ENCODE measurements at regions not wholly inside any gene's neighbourhood (a gene's known extent, or its start where the extent isn't known, plus 50 kb on each side); places are given as distances from the start of the nearest gene placed in this dataset.
"Not testable (repeated sequence)": the region's sequence is repeated elsewhere in the genome, so short reads cannot be mapped to it uniquely, and the experiment has no call there.

DNA sequence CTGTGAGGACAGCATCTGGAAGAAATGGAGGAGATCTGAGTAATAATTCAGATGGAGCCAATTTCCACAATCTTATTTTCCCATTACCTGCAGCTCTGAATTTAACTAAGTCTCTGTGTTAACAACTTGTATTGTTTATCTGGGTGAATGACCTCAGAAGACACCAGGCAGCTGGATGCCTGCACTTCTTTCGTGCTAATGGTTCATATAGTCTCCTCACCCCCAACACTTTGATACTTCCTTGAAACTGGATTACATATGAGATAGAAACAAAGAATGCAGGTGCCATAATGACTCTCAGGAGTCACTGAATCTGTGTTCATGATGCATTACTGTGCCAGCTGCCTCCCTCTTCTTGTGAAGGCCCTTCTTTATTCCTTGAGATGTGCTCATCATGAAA, 125.6 kb upstream of the VPREB1 start:
- H3K4me3 Mint-ChIP-seq = no peak overlapping the region
- ATAC-seq (replicated peaks in 1 of 4) = no peak
- no peak overlapping the region for H3K27ac Mint-ChIP-seq
- Histone ChIP-seq H3K36me3 (ENCODE audit: control insufficient read depth in 2 of 2, extremely low read depth in 1 of 2, insufficient read depth in 1 of 2, low read length in 1 of 2) (no peaks in the 10 kb centered on the region), H3K27ac (ENCODE audit: low read length) (no peak overlapping the region), H3K27me3 (replicated peaks in 1 of 2; ENCODE audit: control insufficient read depth in 2 of 2, extremely low read depth in 1 of 2, insufficient read depth in 2 of 2, low read length in 1 of 2) (peaks cover 0 to 9% of the 10 kb centered on the region in 2 experiments), H3K4me3 (ENCODE audit: control insufficient read depth in 1 of 2, extremely low read depth in 1 of 2, low read length in 1 of 2) (no peak overlapping the region), H3K4me1 (ENCODE audit: control insufficient read depth in 1 of 2, extremely low read depth in 1 of 2, insufficient read depth in 2 of 2, low read length in 2 of 2) (no peaks in the 10 kb centered on the region), H3K9me3 (no peaks in the 10 kb centered on the region)
- DNase-seq = no peak
- POLR2A ChIA-PET = no interaction called here
- WGBS (ENCODE audit: insufficient coverage) = no CpG with 5 or more reads among the region's 1 CpG
- no peaks in the 10 kb centered on the region for H3K9me3 Mint-ChIP-seq
- CTCF ChIA-PET = interaction anchor here in 1 of 2 donors (0.9 kb wide), 1 partner anchor 15 kb away, joined by 3 read pairs; no protein-coding TSS in a partner anchor
- no peaks in the 10 kb centered on the region for H3K36me3 Mint-ChIP-seq
- peaks cover 29 to 38% of the 10 kb centered on the region in 2 donors for H3K27me3 Mint-ChIP-seq
- H3K4me1 Mint-ChIP-seq = peaks cover 0 to 3% (median 3%) of the 10 kb centered on the region in 3 donors

DNA sequence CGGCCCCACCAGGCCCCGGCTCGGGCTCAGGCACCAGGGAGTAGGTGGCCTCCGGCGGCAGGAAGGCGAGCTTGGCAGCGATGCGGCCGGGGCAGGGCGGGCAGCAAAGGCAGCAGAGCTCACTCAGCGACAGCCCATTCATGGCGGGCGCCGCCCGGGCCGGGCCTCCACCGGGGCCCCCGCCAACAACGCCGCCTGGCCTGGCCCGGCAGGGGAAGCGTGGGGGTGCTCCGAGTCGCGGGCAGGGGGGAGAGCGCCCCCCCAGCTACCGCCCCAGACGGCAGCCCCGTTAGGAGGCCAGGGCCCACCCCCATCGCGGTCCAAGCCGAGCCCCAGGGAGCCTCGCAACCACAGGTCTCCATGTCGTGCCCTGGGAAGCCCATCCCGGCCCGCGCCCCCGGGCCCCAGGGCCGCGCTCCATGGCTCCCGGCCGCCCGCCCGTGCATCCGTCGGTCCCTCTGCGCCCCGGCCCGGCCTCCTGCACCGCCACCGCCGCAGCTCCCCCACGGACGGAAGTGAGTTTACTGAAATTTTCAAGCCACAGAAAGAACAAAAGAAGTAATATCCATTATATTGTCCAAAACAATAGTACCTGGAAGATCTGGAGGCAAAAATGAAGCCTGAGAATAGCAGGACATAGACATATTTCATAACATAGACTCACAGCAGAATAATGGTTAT, 126.6 kb upstream of the VPREB1 start:
- 21% methylated on average over 25 of the region's 54 CpGs for WGBS (ENCODE audit: insufficient coverage)

DNA sequence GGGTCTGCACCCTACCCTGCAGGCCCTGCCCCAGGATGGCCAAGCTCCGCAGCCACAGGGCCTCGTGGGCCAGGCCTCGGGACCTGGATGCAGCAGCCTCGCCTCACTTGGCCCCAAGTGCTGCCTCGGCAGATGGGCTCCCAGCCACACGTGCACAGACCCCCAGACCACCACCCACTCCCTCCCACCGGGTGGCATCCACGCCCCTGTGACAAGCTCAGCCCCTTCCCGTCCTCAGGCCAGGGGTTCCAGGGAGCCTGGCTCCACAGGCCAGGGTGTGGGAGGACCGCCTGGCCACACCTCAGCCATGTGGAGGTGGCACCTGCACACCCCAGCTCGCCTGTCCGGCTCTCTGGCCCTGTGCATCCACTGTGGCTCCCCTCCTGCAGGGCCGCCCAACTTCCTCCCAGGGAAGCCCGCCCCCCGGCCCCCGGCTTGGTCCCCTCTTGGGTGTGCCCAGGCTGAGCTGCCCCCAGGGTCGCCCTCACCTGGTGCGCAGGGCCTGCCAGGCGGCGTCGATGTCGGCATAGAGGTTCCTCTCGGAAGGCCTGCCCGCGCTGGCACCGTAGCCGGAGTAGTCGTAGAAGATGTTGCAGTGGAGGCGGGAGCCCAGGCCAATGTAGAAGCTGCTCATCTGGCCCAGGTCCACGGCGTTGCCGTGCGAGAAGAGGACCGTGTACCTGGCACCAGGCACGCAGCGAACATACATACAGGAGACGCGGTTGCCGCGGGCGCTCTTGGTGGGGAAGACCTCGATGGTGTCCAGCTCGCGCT, 127.4 kb upstream of the VPREB1 start:
- DNase-seq; H3K27ac ChIP-seq (ENCODE audit: low read length); H3K9me3 Mint-ChIP-seq; H3K9me3 ChIP-seq; H3K36me3 ChIP-seq (ENCODE audit: control insufficient read depth in 2 of 2, extremely low read depth in 1 of 2, insufficient read depth in 1 of 2, low read length in 1 of 2); H3K4me3 ChIP-seq (ENCODE audit: control insufficient read depth in 1 of 2, extremely low read depth in 1 of 2, low read length in 1 of 2); POLR2A ChIA-PET; H3K4me1 ChIP-seq (ENCODE audit: control insufficient read depth in 1 of 2, extremely low read depth in 1 of 2, insufficient read depth in 2 of 2, low read length in 2 of 2); ATAC-seq (replicated peaks in 1 of 4); H3K4me1 Mint-ChIP-seq; H3K27me3 ChIP-seq (replicated peaks in 1 of 2; ENCODE audit: control insufficient read depth in 2 of 2, extremely low read depth in 1 of 2, insufficient read depth in 2 of 2, low read length in 1 of 2); CTCF ChIA-PET; H3K36me3 Mint-ChIP-seq: not testable (repeated sequence)
- 80% methylated on average over 12 of the region's 44 CpGs for WGBS (ENCODE audit: insufficient coverage)
- H3K4me3 Mint-ChIP-seq = peak overlapping the region; percentile 41 to 70 (median 65)
- H3K27ac Mint-ChIP-seq = peak overlapping the region in 1 of 2 donors; percentile 67
- H3K27me3 Mint-ChIP-seq = peaks cover 16 to 20% of the 10 kb centered on the region in 2 donors

More for the DNA sequence above, 126.6 kb upstream of the VPREB1 start:
- H3K4me1 ChIP-seq (ENCODE audit: control insufficient read depth in 1 of 2, extremely low read depth in 1 of 2, insufficient read depth in 2 of 2, low read length in 2 of 2); H3K4me1 Mint-ChIP-seq; H3K27me3 ChIP-seq (replicated peaks in 1 of 2; ENCODE audit: control insufficient read depth in 2 of 2, extremely low read depth in 1 of 2, insufficient read depth in 2 of 2, low read length in 1 of 2); CTCF ChIA-PET; ATAC-seq (replicated peaks in 1 of 4); POLR2A ChIA-PET; H3K9me3 ChIP-seq; H3K36me3 ChIP-seq (ENCODE audit: control insufficient read depth in 2 of 2, extremely low read depth in 1 of 2, insufficient read depth in 1 of 2, low read length in 1 of 2); H3K9me3 Mint-ChIP-seq; H3K27ac ChIP-seq (ENCODE audit: low read length); H3K4me3 ChIP-seq (ENCODE audit: control insufficient read depth in 1 of 2, extremely low read depth in 1 of 2, low read length in 1 of 2); H3K36me3 Mint-ChIP-seq: not testable (repeated sequence)
- DNase-seq = peak in 1 of 35 experiments; percentile 7
- Mint-ChIP-seq H3K4me3 (peak overlapping the region; percentile 37 to 67 (median 65)), H3K27me3 (peaks cover 21 to 28% of the 10 kb centered on the region in 2 donors), H3K27ac (peak overlapping the region in 1 of 2 donors; percentile 49)

DNA sequence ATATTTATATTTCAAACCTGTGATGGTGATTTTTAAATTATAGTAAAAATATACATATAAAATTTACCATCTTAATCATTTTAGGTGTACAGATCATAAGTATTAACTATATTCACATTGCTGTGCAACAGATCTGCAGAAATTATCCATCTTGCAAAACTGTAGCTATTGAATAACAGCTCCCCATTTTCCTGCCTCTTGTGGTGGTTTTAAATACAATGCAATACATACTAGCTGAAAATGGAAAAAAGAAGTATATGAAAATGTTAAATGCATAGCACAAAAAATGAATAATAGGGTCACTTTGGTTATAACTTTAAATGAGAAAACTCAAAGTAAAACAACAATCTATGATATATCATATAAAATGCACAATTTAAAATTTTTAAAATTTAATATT, 130.9 kb upstream of the VPREB1 start:
- Mint-ChIP-seq H3K27ac (no peak overlapping the region), H3K9me3 (no peaks in the 10 kb centered on the region), H3K27me3 (peaks cover 6 to 8% of the 10 kb centered on the region in 2 donors), H3K4me1 (peaks cover 5 to 26% (median 13%) of the 10 kb centered on the region in 3 donors), H3K4me3 (no peak overlapping the region), H3K36me3 (no peaks in the 10 kb centered on the region)
- ATAC-seq (replicated peaks in 1 of 4) (no peak), DNase-seq (no peak)
- no peaks in the 10 kb centered on the region for H3K36me3 ChIP-seq (ENCODE audit: control insufficient read depth in 2 of 2, extremely low read depth in 1 of 2, insufficient read depth in 1 of 2, low read length in 1 of 2)
- peaks cover 0 to 10% of the 10 kb centered on the region in 2 experiments for H3K4me1 ChIP-seq (ENCODE audit: control insufficient read depth in 1 of 2, extremely low read depth in 1 of 2, insufficient read depth in 2 of 2, low read length in 2 of 2)
- peaks cover 0 to 5% of the 10 kb centered on the region in 2 experiments for H3K27me3 ChIP-seq (replicated peaks in 1 of 2; ENCODE audit: control insufficient read depth in 2 of 2, extremely low read depth in 1 of 2, insufficient read depth in 2 of 2, low read length in 1 of 2)
- ChIA-PET POLR2A (no interaction called here), CTCF (no interaction called here)
- no peak overlapping the region for H3K4me3 ChIP-seq (ENCODE audit: control insufficient read depth in 1 of 2, extremely low read depth in 1 of 2, low read length in 1 of 2)
- no peak overlapping the region for H3K27ac ChIP-seq (ENCODE audit: low read length)
- H3K9me3 ChIP-seq = no peaks in the 10 kb centered on the region

DNA sequence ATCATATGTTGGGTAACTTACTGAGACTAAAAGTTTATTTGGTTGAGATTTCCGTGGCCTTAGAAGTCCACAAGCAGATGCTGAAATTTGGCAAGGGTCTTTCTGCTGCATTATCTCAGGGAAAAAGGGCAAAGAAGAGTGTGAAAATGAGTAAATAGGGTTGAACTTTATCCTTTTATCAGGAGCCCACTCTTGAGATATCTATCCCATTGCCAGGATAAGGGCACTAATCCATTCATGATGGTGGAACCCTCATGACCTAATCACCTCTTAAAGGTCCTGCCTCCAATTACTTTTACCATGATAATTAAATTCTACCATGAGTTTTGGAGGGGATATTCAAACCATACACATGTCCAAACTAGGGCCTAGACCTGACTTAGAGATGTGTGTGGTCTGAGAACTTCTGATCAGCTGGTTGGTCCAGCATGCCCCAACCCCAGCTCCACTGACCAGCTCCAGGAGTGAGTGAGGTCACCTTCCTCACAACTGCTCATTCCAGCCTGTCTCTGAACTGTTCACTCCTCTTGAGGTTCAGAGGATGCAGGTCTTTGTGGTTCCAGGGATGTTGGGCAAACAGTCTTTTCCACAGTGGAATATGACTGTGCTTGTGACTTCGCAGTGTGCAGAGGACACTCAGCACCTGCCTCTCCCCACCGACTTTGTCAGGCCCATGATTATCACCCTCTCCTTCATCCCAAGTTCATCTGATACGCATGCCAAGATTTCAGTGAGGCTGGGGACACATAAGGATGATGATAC, 130.1 kb upstream of the TOP3B start:
- Histone ChIP-seq H3K36me3 (ENCODE audit: control insufficient read depth in 2 of 2, extremely low read depth in 1 of 2, insufficient read depth in 1 of 2, low read length in 1 of 2) (no peaks in the 10 kb centered on the region), H3K27ac (ENCODE audit: low read length) (no peak overlapping the region), H3K27me3 (replicated peaks in 1 of 2; ENCODE audit: control insufficient read depth in 2 of 2, extremely low read depth in 1 of 2, insufficient read depth in 2 of 2, low read length in 1 of 2) (peaks cover 0 to 2% of the 10 kb centered on the region in 2 experiments), H3K4me1 (ENCODE audit: control insufficient read depth in 1 of 2, extremely low read depth in 1 of 2, insufficient read depth in 2 of 2, low read length in 2 of 2) (peaks cover 0 to 10% of the 10 kb centered on the region in 2 experiments), H3K4me3 (ENCODE audit: control insufficient read depth in 1 of 2, extremely low read depth in 1 of 2, low read length in 1 of 2) (no peak overlapping the region), H3K9me3 (no peaks in the 10 kb centered on the region)
- WGBS (ENCODE audit: insufficient coverage) = no CpG with 5 or more reads among the region's 4 CpGs
- Mint-ChIP-seq H3K4me3 (no peak overlapping the region), H3K36me3 (no peaks in the 10 kb centered on the region), H3K4me1 (peaks cover 5 to 23% (median 10%) of the 10 kb centered on the region in 3 donors), H3K27me3 (peaks cover 0 to 3% of the 10 kb centered on the region in 2 donors), H3K27ac (no peak overlapping the region), H3K9me3 (no peaks in the 10 kb centered on the region)
- ChIA-PET CTCF (no interaction called here), POLR2A (no interaction called here)
- ATAC-seq (replicated peaks in 1 of 4) (no peak), DNase-seq (no peak)

DNA sequence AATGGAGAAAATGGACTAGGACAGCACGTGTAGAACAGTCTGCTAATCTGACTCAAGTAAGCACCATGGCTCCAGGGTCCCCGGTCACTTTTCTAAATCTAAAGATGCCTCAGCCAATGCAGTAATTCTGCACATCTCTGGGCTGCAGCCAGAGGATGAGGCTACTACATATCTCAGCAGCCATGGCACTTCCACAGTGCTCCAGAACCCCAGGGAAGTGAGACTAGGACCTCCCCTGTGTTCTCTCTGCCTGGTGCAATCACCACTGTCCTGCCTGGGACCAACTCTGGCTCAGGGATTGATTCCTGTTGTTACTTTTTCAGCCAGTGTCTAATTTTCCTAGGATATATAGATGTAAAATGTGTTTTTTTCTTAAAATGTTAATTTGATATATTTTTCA, 129.4 kb upstream of the TOP3B start:
- no peak overlapping the region for H3K27ac ChIP-seq (ENCODE audit: low read length)
- no peaks in the 10 kb centered on the region for H3K36me3 ChIP-seq (ENCODE audit: control insufficient read depth in 2 of 2, extremely low read depth in 1 of 2, insufficient read depth in 1 of 2, low read length in 1 of 2)
- no peak overlapping the region for H3K4me3 Mint-ChIP-seq
- CTCF ChIA-PET = no interaction called here
- POLR2A ChIA-PET = no interaction called here
- no peaks in the 10 kb centered on the region for H3K9me3 ChIP-seq
- H3K27ac Mint-ChIP-seq = peak overlapping the region in 1 of 2 donors; percentile 65
- DNase-seq = no peak
- ATAC-seq (replicated peaks in 1 of 4) = no peak
- no peaks in the 10 kb centered on the region for H3K9me3 Mint-ChIP-seq
- no peak overlapping the region for H3K4me3 ChIP-seq (ENCODE audit: control insufficient read depth in 1 of 2, extremely low read depth in 1 of 2, low read length in 1 of 2)
- H3K36me3 Mint-ChIP-seq = no peaks in the 10 kb centered on the region
- no peaks in the 10 kb centered on the region for H3K27me3 Mint-ChIP-seq
- 100% methylated on average over 2 of the region's 2 CpGs for WGBS (ENCODE audit: insufficient coverage)
- H3K4me1 Mint-ChIP-seq = peaks cover 5 to 23% (median 10%) of the 10 kb centered on the region in 3 donors
- H3K4me1 ChIP-seq (ENCODE audit: control insufficient read depth in 1 of 2, extremely low read depth in 1 of 2, insufficient read depth in 2 of 2, low read length in 2 of 2) = peaks cover 0 to 10% of the 10 kb centered on the region in 2 experiments
- H3K27me3 ChIP-seq (replicated peaks in 1 of 2; ENCODE audit: control insufficient read depth in 2 of 2, extremely low read depth in 1 of 2, insufficient read depth in 2 of 2, low read length in 1 of 2) = peaks cover 0 to under 1% of the 10 kb centered on the region in 2 experiments
